Right lobe of liver (tissue), 6 donors: ENCODE measurements at regions not wholly inside any gene's neighbourhood (a gene's known extent, or its start where the extent isn't known, plus 50 kb on each side); places are given as distances from the start of the nearest gene placed in this dataset.
A peak's percentile ranks its signal among the peaks of the same experiment; 100 is the strongest.

Experiments
- ATAC-seq, 4 donors: fragments of 200-7000 bp; cut with Tn5 transposase; one replicate each; pipeline ENCODE4 v1.9.1; 2020; ENCODE audit warnings: mild to moderate bottlenecking in 4 of 4, moderate library complexity in 4 of 4
- DNase-seq, 3 donors: peaks; one replicate each; pipeline ENCODE4 v3.0.0-alpha.2; 2020
- H3K27ac ChIP-seq, 3 donors: fragments of 200-600 bp; one replicate each; pipeline ENCODE4 v1.8.0; 2022
- H3K27me3 ChIP-seq, 2 donors: fragments of 200-600 bp; one replicate each; pipeline ENCODE4 v1.8.0; 2022
- H3K36me3 ChIP-seq, 4 donors: fragments of 200-600 bp; sonication (generic) in 1 of 4; one replicate each; pipeline versions ENCODE4 v1.5.1 to v1.8.0; 2017 to 2022; ENCODE audit warnings: control low read depth in 1 of 4
- H3K4me1 ChIP-seq, 4 donors: fragments of 200-600 bp; sonication (generic) in 1 of 4; one replicate each; pipeline versions ENCODE4 v1.5.1 to v1.8.0; 2017 to 2022; ENCODE audit warnings: control low read depth in 1 of 4
- H3K4me3 ChIP-seq, 3 donors: fragments of 200-600 bp; one replicate each; pipeline ENCODE4 v1.8.0; 2022
- H3K9me3 ChIP-seq, 4 donors: fragments of 200-600 bp; sonication (generic) in 1 of 4; one replicate each; pipeline versions ENCODE4 v1.5.1 to v1.8.0; 2017 to 2022; ENCODE audit warnings: control low read depth in 1 of 4
- CTCF ChIP-seq, 4 donors: fragments of 200-600 bp in 3 of 4; fragments of 450-650 bp in 1 of 4; IDR thresholded peaks; one replicate each; pipeline versions ENCODE4 v1.5.1 to v1.8.0; 2016 to 2022; ENCODE audit warnings: antibody characterized with exemption in 4 of 4, mild to moderate bottlenecking in 2 of 4
- POLR2A ChIP-seq: fragments of 450-650 bp; IDR thresholded peaks from one replicate; pipeline ENCODE4 v1.6.1; 2017; ENCODE audit warnings: antibody characterized with exemption, mild to moderate bottlenecking
- WGBS: methylation state at CpG from one replicate; pipeline ENCODE4 v1.1.6; 2018; ENCODE audit warnings: low coverage, low lambda C conversion rate; ENCODE audit not compliant: insufficient coverage; ENCODE audit errors: missing lambda C conversion rate; 5-methylcytosine and 5-hydroxymethylcytosine counted together
- intact Hi-C, 2 donors: fragments of 100-400 bp; cut with DNase I; formaldehyde crosslinking; loops; one replicate each; pipeline versions ENCODE4 v1.11.2 to v1.14.1; 2022
- donor health status: DM: no; HTN: yes; CAD: no.
- donor health status: DM: no; HTN: no; CAD: no.
- donor health status: DM: no; HTN: no; CAD: no.
- donor health status: DM: no; HTN: yes; CAD: no.
- donor health status: DM: no; HTN: yes; CAD: no.

- no peaks in the 10 kb centered on the region for H3K36me3 ChIP-seq
- H3K9me3 ChIP-seq: no peaks in the 10 kb centered on the region
- WGBS: 57% methylated on average over 1 of the region's 1 CpG
- DNase-seq (no peak), ATAC-seq (no peak)
- no peaks in the 10 kb centered on the region for H3K4me1 ChIP-seq
- no peak overlapping the region for H3K4me3 ChIP-seq
- H3K27ac ChIP-seq: no peak overlapping the region
- intact Hi-C loops: no loop called here
- no peaks in the 10 kb centered on the region for H3K27me3 ChIP-seq
- TF ChIP-seq CTCF (IDR thresholded peaks at IDR 0.05) (no peak), POLR2A (no peak)
These were observed 141.1 kb upstream of the GGTLC1 start for GRCh38 chr20:24129641-24130040.

- no peak overlapping the region for H3K4me3 ChIP-seq
- no peak overlapping the region for H3K27ac ChIP-seq
- TF ChIP-seq CTCF (IDR thresholded peaks at IDR 0.05): no peak
- no peak for TF ChIP-seq POLR2A
- no peak for ATAC-seq
- DNase-seq: no peak
- H3K27me3 ChIP-seq: no peaks in the 10 kb centered on the region
- no peaks in the 10 kb centered on the region for H3K4me1 ChIP-seq
- intact Hi-C loops: no loop called here
- H3K36me3 ChIP-seq: no peaks in the 10 kb centered on the region
- WGBS: 76% methylated on average over 9 of the region's 10 CpGs
- no peaks in the 10 kb centered on the region for H3K9me3 ChIP-seq
These were observed 136.5 kb upstream of the GGTLC1 start for GRCh38 chr20:24124951-24125650.

- WGBS: 42% methylated on average over 2 of the region's 4 CpGs
- Histone ChIP-seq H3K4me1 (no peaks in the 10 kb centered on the region), H3K27me3 (no peaks in the 10 kb centered on the region), H3K4me3 (no peak overlapping the region), H3K36me3 (no peaks in the 10 kb centered on the region), H3K9me3 (no peaks in the 10 kb centered on the region), H3K27ac (no peak overlapping the region)
- intact Hi-C loops: no loop called here
- no peak for ATAC-seq
- no peak for DNase-seq
- no peak for TF ChIP-seq POLR2A
- TF ChIP-seq CTCF (IDR thresholded peaks at IDR 0.05): no peak
These were observed 135.4 kb upstream of the GGTLC1 start for GRCh38 chr20:24124003-24124402.

- intact Hi-C loops: no loop called here
- WGBS: 36% methylated on average over 10 of the region's 16 CpGs
- no peaks in the 10 kb centered on the region for H3K4me1 ChIP-seq
- no peak overlapping the region for H3K27ac ChIP-seq
- no peak overlapping the region for H3K4me3 ChIP-seq
- peak in 1 of 4 donors; percentile 38 for ATAC-seq
- no peak for DNase-seq
- H3K36me3 ChIP-seq: no peaks in the 10 kb centered on the region
- H3K9me3 ChIP-seq: no peaks in the 10 kb centered on the region
- TF ChIP-seq CTCF (IDR thresholded peaks at IDR 0.05) (no peak), POLR2A (no peak)
- H3K27me3 ChIP-seq: no peaks in the 10 kb centered on the region
These were observed 130.0 kb upstream of the GGTLC1 start for GRCh38 chr20:24118441-24119175.
